HG02763 (cell line): ENCODE measurements at regions not wholly inside any gene's neighbourhood (a gene's known extent, or its start where the extent isn't known, plus 50 kb on each side); places are given as distances from the start of the nearest gene placed in this dataset.
"Not testable (repeated sequence)": the region's sequence is repeated elsewhere in the genome, so short reads cannot be mapped to it uniquely, and the experiment has no call there.

ENCODE experiments used
- ATAC-seq: cut with Tn5 transposase; IDR thresholded peaks from one replicate; pipeline ENCODE4 v1.9.1; 2021; ENCODE audit warnings: mild to moderate bottlenecking, moderate library complexity; ENCODE audit not compliant: unreplicated experiment

DNA sequence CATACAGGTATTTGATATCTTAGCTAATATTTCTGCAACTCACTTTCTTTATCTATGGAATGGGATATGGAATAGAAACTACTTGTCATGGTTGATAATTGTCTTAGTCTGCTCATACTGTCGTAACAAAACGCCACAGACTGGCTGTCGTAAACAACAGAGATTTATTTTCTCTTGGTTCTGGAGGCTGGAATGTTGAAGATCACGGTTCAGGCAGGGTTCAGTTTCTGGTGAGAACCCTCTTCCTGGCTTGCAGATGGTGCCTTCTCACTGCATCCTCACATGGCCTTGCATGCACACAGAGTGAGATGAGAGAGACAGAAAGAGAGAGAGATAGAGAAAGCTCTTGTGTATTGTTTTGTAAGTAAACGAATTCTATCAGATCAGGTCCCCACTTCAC, 332.7 kb upstream of the MAGI2 start:
- no peak for ATAC-seq

GRCh38 chr7:79785556-79785955, 332.1 kb upstream of the MAGI2 start:
- ATAC-seq = no peak

DNA sequence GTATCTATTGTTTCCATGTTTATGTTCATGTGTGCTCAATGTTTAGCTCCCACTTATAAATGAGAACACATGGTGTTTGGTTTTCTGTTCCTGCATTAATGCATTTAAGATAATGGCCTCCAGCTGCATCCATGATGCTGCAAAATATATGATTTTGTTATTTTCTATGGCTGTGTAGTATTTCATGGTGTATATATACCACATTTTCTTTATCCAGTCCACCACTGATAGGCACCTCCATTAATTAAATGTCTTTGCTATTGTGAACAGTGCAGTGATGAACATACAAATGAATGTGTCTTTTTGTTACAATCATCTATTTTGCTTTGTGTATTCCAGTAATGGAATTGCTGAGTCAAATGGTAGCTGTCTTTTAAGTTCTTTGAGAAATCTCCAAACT, 329.4 kb upstream of the MAGI2 start:
- no peak for ATAC-seq

DNA sequence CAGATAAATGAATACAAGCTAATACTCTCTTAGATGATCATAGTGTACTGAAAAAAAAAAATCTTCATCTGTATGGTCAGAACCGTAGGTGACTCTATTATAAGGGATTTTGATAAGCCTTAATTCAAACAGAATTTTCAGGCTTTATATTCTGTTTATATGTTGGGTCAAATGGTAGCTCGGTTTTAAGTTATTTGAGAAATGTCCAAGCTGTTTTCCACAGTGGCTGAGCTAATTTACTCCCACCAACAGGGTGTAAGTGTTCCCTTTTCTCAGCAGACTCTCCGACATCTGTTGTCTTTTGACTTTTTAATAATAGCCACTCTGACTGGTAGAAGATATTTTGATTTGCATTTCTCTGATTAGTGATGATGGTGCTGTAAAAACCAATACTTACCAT, 328.8 kb upstream of the MAGI2 start:
- no peak for ATAC-seq

GRCh38 chr7:79781716-79782115, 328.2 kb upstream of the MAGI2 start:
- no peak for ATAC-seq

DNA sequence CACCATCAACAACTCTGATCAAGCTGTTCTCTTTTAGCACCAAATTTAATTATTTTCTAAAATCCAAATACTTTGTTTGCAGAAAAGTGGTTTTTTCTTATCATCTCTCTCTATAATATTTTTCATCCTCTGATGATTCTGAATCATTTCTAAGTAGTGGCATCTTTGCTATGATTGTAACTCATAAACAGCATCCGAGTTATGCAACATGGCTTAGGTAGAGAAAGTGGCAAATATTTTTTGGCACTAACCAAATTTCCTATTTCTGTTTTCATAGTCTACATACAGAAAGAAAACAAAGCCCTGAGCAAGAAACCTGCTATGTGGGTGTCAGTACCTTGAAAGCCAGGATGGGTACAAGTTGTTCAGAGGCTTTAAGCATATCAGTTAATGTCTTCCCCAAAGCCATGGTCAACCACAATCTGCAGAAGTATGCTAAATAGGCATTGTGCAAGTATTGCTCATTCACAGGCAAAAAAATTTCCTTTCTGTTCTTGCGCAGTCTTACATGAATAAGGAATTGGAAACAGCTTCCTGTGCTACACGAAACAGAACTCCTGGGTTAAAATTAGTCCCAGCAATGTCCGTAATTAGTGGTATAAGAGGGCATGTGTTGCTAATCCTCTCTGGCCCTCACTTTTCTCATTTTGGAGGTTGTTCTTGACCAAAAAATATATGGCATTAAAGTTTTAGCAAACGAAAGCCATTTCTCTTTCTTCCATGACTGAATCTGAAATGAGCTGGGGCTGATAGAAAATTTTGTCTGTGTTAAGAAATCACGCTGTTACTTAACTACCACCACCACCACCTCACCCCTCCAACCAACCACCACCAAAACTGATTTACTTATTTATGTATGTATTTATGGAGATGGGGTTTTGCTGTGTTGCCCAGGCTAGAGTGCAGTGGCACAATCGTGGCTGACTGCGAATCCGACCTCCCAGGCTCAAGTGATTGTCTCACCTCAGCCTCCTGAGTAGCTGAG, 325.6 kb upstream of the MAGI2 start:
- no peak for ATAC-seq

DNA sequence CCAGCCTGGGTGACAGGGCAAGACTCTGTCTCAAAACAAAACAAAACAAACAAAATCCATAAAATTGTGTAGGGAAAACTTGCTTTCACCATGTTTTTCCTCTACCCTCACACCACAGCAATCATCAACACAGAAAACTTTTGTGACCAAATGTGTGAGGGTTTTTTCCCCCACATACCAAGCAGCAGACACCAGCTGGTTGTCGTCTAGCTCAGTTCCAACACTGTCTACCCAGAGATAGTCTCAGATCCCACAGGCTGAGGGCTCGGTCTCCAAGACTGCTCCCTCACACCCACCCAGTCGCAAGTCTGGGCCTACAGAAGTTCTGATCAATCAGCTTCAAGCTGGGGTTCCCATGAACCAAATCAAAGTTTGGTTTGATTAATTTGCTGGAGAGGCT, 322.4 kb upstream of the MAGI2 start:
- ATAC-seq = no peak

DNA sequence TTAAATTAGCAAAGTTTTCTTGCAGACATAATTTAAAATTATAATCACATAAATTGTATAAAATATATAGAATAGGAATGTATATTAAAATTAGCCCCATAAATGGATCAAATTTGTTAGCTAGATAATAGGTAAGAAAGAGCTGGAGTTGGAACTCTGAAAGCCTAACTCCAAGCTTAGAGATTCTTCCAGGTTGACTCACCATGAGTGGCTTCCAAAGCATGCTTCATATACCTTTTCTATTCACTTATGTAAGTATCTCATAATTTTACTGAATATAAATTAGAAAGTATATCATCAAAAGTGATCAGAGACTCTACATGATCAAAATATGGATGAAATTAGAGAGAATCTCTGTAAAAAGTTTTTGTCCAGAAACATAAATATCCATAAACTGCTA, 320.7 kb upstream of the MAGI2 start:
- ATAC-seq = no peak

DNA sequence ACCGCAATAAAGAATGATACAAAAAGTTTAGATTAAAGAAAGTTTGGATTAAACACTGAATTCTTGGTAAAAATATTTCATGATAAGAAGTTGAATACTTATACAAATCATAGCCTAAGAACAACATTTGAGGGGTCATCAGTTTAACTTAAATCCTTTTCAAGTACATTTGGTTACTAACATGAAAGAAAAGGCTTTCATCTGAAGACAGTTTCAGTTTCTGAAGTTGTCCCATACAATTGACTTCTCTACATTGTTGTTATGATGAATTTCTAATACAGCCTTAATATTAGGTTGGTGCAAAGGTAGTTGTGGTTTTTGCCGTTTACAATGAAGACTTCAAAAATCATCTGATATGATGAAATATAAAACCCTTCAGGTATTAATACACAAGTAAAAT, 317.5 kb upstream of the MAGI2 start:
- no peak for ATAC-seq

DNA sequence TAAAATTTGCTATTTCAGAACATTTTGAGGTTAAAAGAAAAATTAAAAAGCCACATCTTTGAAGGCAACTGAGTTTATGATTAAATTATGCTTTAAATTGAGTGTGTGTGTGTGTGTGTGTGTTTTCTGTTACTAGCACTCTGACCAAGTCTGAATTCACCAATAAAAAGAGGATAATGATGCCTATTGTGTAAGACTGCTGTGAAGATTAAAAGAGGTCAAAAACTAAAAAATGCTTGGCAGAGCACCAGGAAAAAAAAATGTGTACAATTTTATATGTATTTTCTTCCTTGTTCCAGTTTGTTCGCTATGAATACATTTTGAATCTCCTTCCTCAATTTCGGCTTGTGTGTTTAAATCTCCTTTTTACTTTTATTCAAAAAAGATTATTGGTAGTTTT, 316.6 kb upstream of the MAGI2 start:
- no peak for ATAC-seq

GRCh38 chr7:79767876-79768560, 314.6 kb upstream of the MAGI2 start:
- ATAC-seq = not testable (repeated sequence)

DNA sequence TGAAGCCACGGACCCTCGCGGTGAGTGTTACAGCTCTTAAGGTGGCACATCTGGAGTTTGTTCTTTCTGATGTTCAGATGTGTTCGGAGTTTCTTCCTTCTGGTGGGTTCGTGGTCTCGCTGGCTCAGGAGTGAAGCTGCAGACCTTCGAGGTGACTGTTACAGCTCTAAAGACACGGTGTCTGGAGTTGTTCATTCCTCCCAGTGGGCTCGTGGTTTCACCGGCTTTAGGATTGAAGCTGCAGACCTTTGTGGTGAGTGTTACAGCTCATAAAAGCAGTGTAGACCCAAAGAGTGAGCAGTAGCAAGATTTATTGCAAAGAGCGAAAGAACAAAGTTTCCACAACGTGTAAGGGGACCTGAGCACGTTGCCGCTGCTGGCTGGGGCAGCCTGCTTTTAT, 313.7 kb upstream of the MAGI2 start:
- ATAC-seq = not testable (repeated sequence)

DNA sequence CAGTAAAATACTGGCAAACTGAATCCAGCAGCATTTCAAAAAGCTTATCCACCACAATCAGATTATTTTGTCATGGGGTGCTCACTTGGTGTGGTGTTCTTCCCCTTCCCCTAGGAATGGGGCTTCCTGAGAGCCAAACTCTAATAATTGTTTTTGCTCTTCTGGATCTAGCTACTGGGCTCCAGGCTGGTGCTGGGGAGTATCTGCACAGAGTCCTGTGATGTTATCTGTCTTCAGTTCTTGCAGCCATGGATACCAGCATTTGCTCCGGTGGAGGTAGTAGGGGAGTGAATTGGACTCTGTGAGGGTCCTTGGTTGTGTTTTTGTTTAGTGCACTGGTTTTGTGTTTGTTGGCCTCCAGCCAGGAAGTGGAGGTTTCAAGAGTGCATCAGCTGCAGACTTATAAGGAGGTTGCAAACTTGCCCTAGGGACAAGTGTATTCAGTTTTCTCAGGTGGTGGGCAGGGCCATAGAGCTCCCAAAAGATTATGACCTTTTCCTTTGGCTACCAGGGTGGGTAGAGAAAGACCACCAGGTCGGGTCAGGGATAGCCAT, 308.5 kb upstream of the MAGI2 start:
- no peak for ATAC-seq

DNA sequence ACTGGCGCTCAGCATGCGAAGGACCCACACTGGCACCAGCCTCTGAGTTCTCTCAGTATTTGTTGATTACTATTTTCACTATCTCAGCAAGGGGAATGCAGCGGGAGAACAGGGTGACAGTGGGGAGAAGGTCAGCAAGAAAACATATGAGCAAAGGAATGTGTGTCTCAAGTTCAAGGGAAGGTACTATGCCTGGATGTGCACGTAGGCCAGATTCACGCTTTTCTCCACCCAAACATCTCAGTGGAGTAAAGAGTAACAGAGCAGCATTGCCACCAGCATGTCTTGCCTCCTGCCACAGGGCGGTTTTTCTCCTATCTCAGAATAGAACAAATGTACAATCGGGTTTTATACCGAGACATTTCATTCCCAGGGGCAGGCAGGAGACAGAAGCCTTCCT, 297.5 kb upstream of the MAGI2 start:
- not testable (repeated sequence) for ATAC-seq

DNA sequence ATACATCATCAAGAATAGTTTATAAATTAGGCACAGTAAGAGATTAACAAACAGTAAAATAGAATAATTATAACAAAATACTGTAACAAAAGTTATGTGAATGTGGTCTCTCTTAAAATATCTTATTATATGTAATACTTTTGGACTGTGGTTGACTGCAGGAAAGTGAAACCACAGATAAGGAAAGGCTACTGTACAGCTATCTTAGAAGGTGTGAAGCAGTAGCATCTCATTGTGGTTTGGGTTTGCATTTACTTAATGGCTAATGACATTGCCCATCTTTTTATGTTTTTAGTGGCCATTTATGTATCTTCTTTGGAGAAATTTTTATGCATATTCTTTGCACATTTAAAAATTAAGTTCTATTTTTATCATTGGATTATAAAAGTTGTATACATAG, 296.4 kb upstream of the MAGI2 start:
- no peak for ATAC-seq

- ATAC-seq = no peak
Measured at GRCh38 chr7:79741684-79742083, 288.2 kb upstream of the MAGI2 start.

DNA sequence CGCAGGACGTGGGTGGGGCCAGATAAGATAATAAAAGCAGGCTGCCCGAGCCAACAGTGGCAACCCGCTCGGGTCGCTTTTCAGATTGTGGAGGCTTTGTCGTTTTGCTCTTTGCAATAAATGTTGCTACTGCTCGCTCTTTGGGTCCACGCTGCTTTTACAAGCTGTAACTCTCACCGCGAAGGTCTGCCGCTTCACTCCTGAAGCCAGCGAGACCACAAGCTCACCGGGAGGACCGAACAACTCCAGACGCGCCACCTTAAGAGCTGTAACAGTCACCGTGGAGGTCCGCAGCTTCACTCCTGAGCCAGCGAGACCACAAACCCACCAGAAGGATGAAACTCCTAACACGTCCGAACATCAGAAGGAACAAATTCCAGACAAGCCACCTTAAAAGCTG, 286.6 kb upstream of the MAGI2 start:
- ATAC-seq = no peak

DNA sequence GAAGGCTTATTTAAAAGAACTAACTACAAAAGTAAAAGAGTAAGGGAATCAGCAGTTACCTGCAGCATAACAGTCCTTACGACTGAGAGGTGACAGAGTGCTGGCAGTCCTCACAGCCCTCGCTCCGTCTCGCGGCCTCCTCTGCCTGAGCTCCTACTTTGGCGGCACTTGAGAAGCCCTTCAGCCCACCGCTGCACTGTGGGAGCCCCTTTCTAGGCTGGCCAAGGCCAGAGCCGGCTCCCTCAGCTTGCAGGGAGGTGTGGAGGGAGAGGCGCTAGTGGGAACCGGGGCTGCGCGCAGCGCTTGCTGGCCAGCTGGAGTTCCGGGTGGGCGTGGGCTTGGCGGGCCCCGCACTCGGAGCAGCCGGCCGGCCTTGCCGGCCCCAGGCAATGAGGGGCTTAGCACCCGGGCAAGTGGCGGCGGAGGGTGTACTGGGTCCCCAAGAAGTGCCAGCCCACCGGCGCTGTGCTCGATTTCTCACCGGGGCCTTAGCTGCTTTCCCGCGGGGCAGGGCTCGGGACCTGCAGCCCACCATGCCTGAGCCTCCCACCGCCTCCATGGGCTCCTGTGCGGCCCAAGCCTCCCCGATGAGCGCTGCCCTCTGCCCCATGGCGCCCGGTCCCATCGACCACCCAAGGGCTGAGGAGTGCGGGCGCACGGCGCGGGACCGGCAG, 285.7 kb upstream of the MAGI2 start:
- ATAC-seq = not testable (repeated sequence)

- ATAC-seq = no peak
Measured at GRCh38 chr7:79736418-79736817, 283.0 kb upstream of the MAGI2 start.

DNA sequence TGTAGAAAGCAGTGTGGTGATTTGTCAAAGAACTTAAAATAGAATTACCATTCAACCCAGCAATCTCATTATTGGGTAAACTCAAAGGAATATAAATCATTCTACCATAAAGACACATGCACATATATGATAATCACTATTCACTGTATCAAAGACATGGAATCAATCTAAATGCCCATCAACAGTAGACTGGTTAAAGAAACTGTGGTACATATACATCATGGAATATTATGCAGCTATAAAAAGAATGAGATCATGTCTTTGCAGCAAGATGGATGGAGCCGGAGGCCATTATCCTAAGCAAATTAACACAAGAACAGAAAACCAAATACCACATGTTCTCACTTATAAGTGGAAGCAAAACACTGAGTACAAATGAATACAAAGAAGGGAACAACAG, 281.5 kb upstream of the MAGI2 start:
- no peak for ATAC-seq

DNA sequence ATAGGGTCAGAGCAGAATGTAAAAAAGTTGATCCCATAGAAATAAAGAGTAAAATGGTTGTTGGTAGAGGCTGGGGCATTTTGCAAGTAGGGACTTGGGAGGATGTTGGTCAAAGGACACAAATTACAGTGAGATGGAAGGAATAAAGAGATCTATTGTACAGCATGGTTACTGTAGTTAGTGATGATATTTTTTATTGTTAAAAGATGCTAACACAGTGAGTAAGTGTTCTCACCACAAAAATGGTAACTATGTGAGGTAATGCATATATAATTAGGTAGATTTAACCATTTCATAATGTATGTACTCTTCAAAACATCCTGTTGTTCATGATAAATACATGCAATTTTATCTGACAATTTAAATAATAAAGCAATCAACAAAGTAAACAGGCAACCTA, 280.7 kb upstream of the MAGI2 start:
- no peak for ATAC-seq
